Peyer's patch (tissue), 4 donors: ENCODE measurements at regions not wholly inside any gene's neighbourhood (a gene's known extent, or its start where the extent isn't known, plus 50 kb on each side); places are given as distances from the start of the nearest gene placed in this dataset.

ENCODE experiments used
- CTCF ChIP-seq, 6 experiments: fragments of 450-650 bp in 4 of 6; fragments of 200-600 bp in 2 of 6; sonication (generic) in 1 of 6; IDR thresholded peaks; one replicate each; pipeline ENCODE4 v1.5.1; 2017 to 2019; ENCODE audit warnings: antibody characterized with exemption in 6 of 6, mild to moderate bottlenecking in 3 of 6, moderate library complexity in 1 of 6
- POLR2A ChIP-seq, 2 donors: fragments of 450-650 bp; IDR thresholded peaks; one replicate each; pipeline ENCODE4 v1.5.1; 2017; ENCODE audit warnings: antibody characterized with exemption in 2 of 2, mild to moderate bottlenecking in 2 of 2, moderate library complexity in 2 of 2

GRCh38 chr3:22373827-22374226, 622.8 kb upstream of the ZNF385D start:
- TF ChIP-seq POLR2A (IDR thresholded peaks at IDR 0.05): no peak
- no peak for TF ChIP-seq CTCF (IDR thresholded peaks at IDR 0.05)
